GM23248 (cell line): ENCODE measurements at regions not wholly inside any gene's neighbourhood (a gene's known extent, or its start where the extent isn't known, plus 50 kb on each side); places are given as distances from the start of the nearest gene placed in this dataset.

ENCODE experiments used
- EZH2 ChIP-seq: fragments of 200-600 bp; sonication (generic); IDR thresholded peaks from 2 replicates; pipeline ENCODE4 v1.6.1; 2018; ENCODE audit warnings: antibody characterized with exemption, mild to moderate bottlenecking; ENCODE audit not compliant: insufficient read depth, poor library complexity, severe bottlenecking
- EZH2phosphoT487 ChIP-seq: fragments of 200-600 bp; sonication (generic); IDR thresholded peaks from 2 replicates; pipeline ENCODE4 v1.6.1; 2018; ENCODE audit warnings: antibody characterized with exemption, moderate library complexity, mild to moderate bottlenecking, low read depth; ENCODE audit not compliant: insufficient read depth

GRCh38 chr2:17252258-17252657 is 266.0 kb downstream of the RAD51AP2 start:
- TF ChIP-seq EZH2phosphoT487 (no peak), EZH2 (no peak)
